ENCODE measurements at regions not wholly inside any gene's neighbourhood (a gene's known extent, or its start where the extent isn't known, plus 50 kb on each side); places are given as distances from the start of the nearest gene placed in this dataset.

- 32 to 46% methylated on average over 8 of the region's 8 CpGs for WGBS, 2 donors
- no peak overlapping the region for H3K27ac ChIP-seq
- H3K4me1 ChIP-seq, result no peaks in the 10 kb centered on the region
- H3K4me3 ChIP-seq, result no peak overlapping the region
- ATAC-seq (no peak), DNase-seq (no peak)
- intact Hi-C loops (cut with DNase I), result no loop called here
- no peaks in the 10 kb centered on the region for H3K9me3 ChIP-seq
- TF ChIP-seq CTCF (IDR thresholded peaks at IDR 0.05), result no peak
- TF ChIP-seq POLR2A (IDR thresholded peaks at IDR 0.05), result no peak
- no peaks in the 10 kb centered on the region for H3K27me3 ChIP-seq
- H3K36me3 ChIP-seq (replicated peaks in 1 of 2; ENCODE audit: insufficient read depth in 1 of 2, low read depth in 2 of 2), result no peaks in the 10 kb centered on the region
Measured at GRCh38 chr11:116263770-116264169, 509.0 kb downstream of the BUD13 start.

- Histone ChIP-seq H3K4me3 (no peak overlapping the region), H3K9me3 (no peaks in the 10 kb centered on the region), H3K27ac (no peak overlapping the region), H3K4me1 (no peaks in the 10 kb centered on the region), H3K27me3 (no peaks in the 10 kb centered on the region), H3K36me3 (replicated peaks in 1 of 2; ENCODE audit: insufficient read depth in 1 of 2, low read depth in 2 of 2) (no peaks in the 10 kb centered on the region)
- WGBS, 2 donors, result 20 to 23% methylated on average over 3 of the region's 3 CpGs
- intact Hi-C loops (cut with DNase I), result no loop called here
- DNase-seq (no peak), ATAC-seq (no peak)
- TF ChIP-seq CTCF (IDR thresholded peaks at IDR 0.05), result no peak
- no peak for TF ChIP-seq POLR2A (IDR thresholded peaks at IDR 0.05)
Measured at GRCh38 chr11:116263019-116263418, 509.8 kb downstream of the BUD13 start.

- 83 to 84% methylated on average over 1 of the region's 1 CpG for WGBS, 2 donors
- Histone ChIP-seq H3K27ac (no peak overlapping the region), H3K36me3 (replicated peaks in 1 of 2; ENCODE audit: insufficient read depth in 1 of 2, low read depth in 2 of 2) (no peaks in the 10 kb centered on the region), H3K9me3 (no peaks in the 10 kb centered on the region), H3K4me1 (no peaks in the 10 kb centered on the region), H3K4me3 (no peak overlapping the region), H3K27me3 (no peaks in the 10 kb centered on the region)
- DNase-seq (no peak), ATAC-seq (no peak)
- TF ChIP-seq POLR2A (IDR thresholded peaks at IDR 0.05), result no peak
- no peak for TF ChIP-seq CTCF (IDR thresholded peaks at IDR 0.05)
- intact Hi-C loops (cut with DNase I), result no loop called here
Measured at GRCh38 chr11:116262370-116262769, 510.4 kb downstream of the BUD13 start.

GRCh38 chr11:116261606-116262005, 511.2 kb downstream of the BUD13 start:
- TF ChIP-seq POLR2A (IDR thresholded peaks at IDR 0.05), result no peak
- TF ChIP-seq CTCF (IDR thresholded peaks at IDR 0.05), result no peak
- Histone ChIP-seq H3K27me3 (no peaks in the 10 kb centered on the region), H3K36me3 (replicated peaks in 1 of 2; ENCODE audit: insufficient read depth in 1 of 2, low read depth in 2 of 2) (no peaks in the 10 kb centered on the region), H3K4me3 (no peak overlapping the region), H3K4me1 (no peaks in the 10 kb centered on the region), H3K27ac (no peak overlapping the region), H3K9me3 (no peaks in the 10 kb centered on the region)
- WGBS, 2 donors, result 22 to 31% methylated on average over 7 to 8 of the region's 8 CpGs
- intact Hi-C loops (cut with DNase I), result no loop called here
- ATAC-seq (no peak), DNase-seq (no peak)

- 57 to 75% methylated on average over 3 of the region's 3 CpGs for whole genome bisulfite sequencing, 2 donors
- TF ChIP-seq POLR2A (IDR thresholded peaks at IDR 0.05) (no peak), CTCF (IDR thresholded peaks at IDR 0.05) (no peak)
- intact Hi-C loops (cut with DNase I), result no loop called here
- no peaks in the 10 kb centered on the region for H3K4me1 ChIP-seq
- H3K36me3 ChIP-seq (replicated peaks in 1 of 2; ENCODE audit: insufficient read depth in 1 of 2, low read depth in 2 of 2), result no peaks in the 10 kb centered on the region
- no peak overlapping the region for H3K27ac ChIP-seq
- H3K27me3 ChIP-seq, result no peaks in the 10 kb centered on the region
- DNase-seq (no peak), ATAC-seq (no peak)
- no peaks in the 10 kb centered on the region for H3K9me3 ChIP-seq
- no peak overlapping the region for H3K4me3 ChIP-seq
Measured at GRCh38 chr11:116258821-116259220, 514.0 kb downstream of the BUD13 start.
